SJSA1 (cell line): ENCODE measurements at regions not wholly inside any gene's neighbourhood (a gene's known extent, or its start where the extent isn't known, plus 50 kb on each side); places are given as distances from the start of the nearest gene placed in this dataset.

ENCODE experiments used
- DNase-seq, 2 experiments: peaks; one replicate each; pipeline ENCODE4 v3.0.0-alpha.2; 2015 to 2020; ENCODE audit warnings: low spot score in 2 of 2, low read depth in 1 of 2
- H3K27ac ChIP-seq: fragments of 250-450 bp; sonication (Bioruptor Pico); 2 replicates; pipeline ENCODE4 v1.5.1; 2020; ENCODE audit warnings: mild to moderate bottlenecking, moderate library complexity
- H3K27me3 ChIP-seq: fragments of 250-450 bp; sonication (Bioruptor Pico); replicated peaks from 2 replicates; pipeline ENCODE4 v1.5.1; 2020; ENCODE audit warnings: mild to moderate bottlenecking, moderate library complexity
- H3K36me3 ChIP-seq: fragments of 250-450 bp; sonication (Bioruptor Pico); 2 replicates; pipeline ENCODE4 v1.5.1; 2020; ENCODE audit warnings: mild to moderate bottlenecking
- H3K4me1 ChIP-seq: fragments of 250-450 bp; sonication (Bioruptor Pico); replicated peaks from 2 replicates; pipeline ENCODE4 v1.6.1; 2021; ENCODE audit warnings: mild to moderate bottlenecking
- H3K4me3 ChIP-seq: fragments of 250-450 bp; sonication (Bioruptor Pico); 2 replicates; pipeline ENCODE4 v1.5.1; 2020; ENCODE audit warnings: mild to moderate bottlenecking
- H3K9me3 ChIP-seq: fragments of 250-450 bp; sonication (Bioruptor Pico); replicated peaks from 2 replicates; pipeline ENCODE4 v1.5.1; 2020; ENCODE audit warnings: mild to moderate bottlenecking

GRCh38 chr6:153720732-153721131, 318.3 kb upstream of the OPRM1 start:
- Histone ChIP-seq H3K27me3 (no peaks in the 10 kb centered on the region), H3K4me1 (no peaks in the 10 kb centered on the region)

GRCh38 chr6:153705429-153705828, 333.6 kb upstream of the OPRM1 start:
- no peak overlapping the region for H3K27ac ChIP-seq

More at GRCh38 chr6:153720732-153721131, 318.3 kb upstream of the OPRM1 start:
- no peak overlapping the region for H3K4me3 ChIP-seq
- H3K9me3 ChIP-seq: no peaks in the 10 kb centered on the region
- no peaks in the 10 kb centered on the region for H3K36me3 ChIP-seq
- no peak for DNase-seq
- H3K27ac ChIP-seq: no peak overlapping the region

DNA sequence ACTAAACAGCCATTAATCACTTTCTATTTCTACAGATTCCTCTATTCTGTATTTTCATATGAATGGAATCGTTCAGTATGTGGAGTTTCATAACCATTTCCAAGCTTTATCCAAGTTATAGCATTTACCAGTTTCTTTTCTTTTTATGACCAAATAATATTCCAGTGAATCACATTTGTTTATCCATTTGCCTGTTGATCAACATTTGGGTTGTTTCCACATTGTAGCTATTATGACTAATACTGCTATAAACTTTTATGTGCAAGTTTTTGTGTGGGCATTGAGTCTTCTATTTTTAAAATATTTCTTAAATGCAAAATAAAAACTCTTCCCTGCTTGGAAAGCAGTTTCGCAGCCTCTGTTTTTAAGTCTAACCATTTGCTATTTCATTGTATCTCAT, 336.4 kb upstream of the OPRM1 start:
- DNase-seq: no peak

More at GRCh38 chr6:153705429-153705828, 333.6 kb upstream of the OPRM1 start:
- Histone ChIP-seq H3K27me3 (no peaks in the 10 kb centered on the region), H3K4me3 (no peak overlapping the region), H3K4me1 (no peaks in the 10 kb centered on the region), H3K36me3 (no peaks in the 10 kb centered on the region), H3K9me3 (0 out of 2 replicates have a peak, but pooled peaks cover 3% of the 10 kb centered on the region)
- DNase-seq: no peak

GRCh38 chr6:153698637-153699036, 340.4 kb upstream of the OPRM1 start:
- Histone ChIP-seq H3K4me1 (no peaks in the 10 kb centered on the region), H3K9me3 (no peaks in the 10 kb centered on the region), H3K4me3 (no peak overlapping the region), H3K27me3 (0 out of 2 replicates have a peak, but pooled peaks cover 3% of the 10 kb centered on the region), H3K27ac (no peak overlapping the region), H3K36me3 (no peaks in the 10 kb centered on the region)
- no peak for DNase-seq

More for the DNA sequence above, 336.4 kb upstream of the OPRM1 start:
- Histone ChIP-seq H3K9me3 (0 out of 2 replicates have a peak, but pooled peaks cover 3% of the 10 kb centered on the region), H3K4me1 (no peaks in the 10 kb centered on the region), H3K27ac (no peak overlapping the region), H3K4me3 (no peak overlapping the region), H3K36me3 (no peaks in the 10 kb centered on the region), H3K27me3 (no peaks in the 10 kb centered on the region)

DNA sequence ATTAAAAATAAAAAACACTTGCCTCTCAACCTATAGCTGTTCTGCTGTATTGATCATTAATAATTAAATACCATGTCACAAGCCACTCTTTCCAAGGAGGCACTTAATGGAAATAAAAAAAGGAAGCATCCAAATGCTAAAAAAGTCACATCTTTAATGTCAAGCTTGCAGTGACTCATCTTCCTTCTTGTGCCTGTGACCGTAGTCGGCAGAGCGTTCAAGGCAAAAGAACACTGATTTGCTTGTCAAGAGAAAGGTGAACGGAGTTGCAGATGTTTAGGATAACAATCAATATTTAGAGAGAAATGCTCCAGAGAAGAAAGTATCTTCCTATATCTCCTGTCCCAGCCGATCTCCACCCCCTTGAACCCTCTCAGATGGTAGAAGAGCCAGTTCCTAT, 341.0 kb upstream of the OPRM1 start:
- Histone ChIP-seq H3K27me3 (0 out of 2 replicates have a peak, but pooled peaks cover 3% of the 10 kb centered on the region), H3K36me3 (no peaks in the 10 kb centered on the region), H3K4me3 (no peak overlapping the region), H3K9me3 (no peaks in the 10 kb centered on the region), H3K4me1 (no peaks in the 10 kb centered on the region), H3K27ac (no peak overlapping the region)
- no peak for DNase-seq

DNA sequence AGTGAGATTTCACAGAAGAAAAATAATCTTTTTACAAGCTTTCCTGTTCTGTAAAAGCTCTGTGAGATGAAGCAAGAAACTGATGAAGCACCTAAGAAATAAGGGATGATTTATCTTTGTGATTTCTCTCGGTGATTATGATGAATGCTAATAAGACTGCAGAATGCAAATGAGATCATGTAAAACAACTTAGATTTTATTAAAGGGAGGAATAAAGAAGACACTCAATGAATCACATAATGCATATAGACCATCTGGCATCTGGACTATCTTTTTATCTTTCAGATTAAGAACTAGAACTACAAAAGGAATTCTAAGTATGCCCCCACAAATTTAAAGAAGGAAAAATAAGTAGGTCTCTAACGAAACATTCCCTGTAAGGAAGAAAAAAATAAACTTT, 361.5 kb upstream of the OPRM1 start:
- Histone ChIP-seq H3K27ac (no peak overlapping the region), H3K4me3 (no peak overlapping the region), H3K36me3 (no peaks in the 10 kb centered on the region), H3K4me1 (no peaks in the 10 kb centered on the region), H3K27me3 (no peaks in the 10 kb centered on the region), H3K9me3 (no peaks in the 10 kb centered on the region)
- DNase-seq: no peak

- Histone ChIP-seq H3K4me1 (no peaks in the 10 kb centered on the region), H3K4me3 (no peak overlapping the region), H3K27ac (no peak overlapping the region), H3K9me3 (no peaks in the 10 kb centered on the region), H3K27me3 (no peaks in the 10 kb centered on the region), H3K36me3 (no peaks in the 10 kb centered on the region)
- DNase-seq: no peak
These were observed 365.3 kb upstream of the OPRM1 start for GRCh38 chr6:153673750-153674149.

- Histone ChIP-seq H3K36me3 (no peaks in the 10 kb centered on the region), H3K4me3 (no peak overlapping the region), H3K27ac (no peak overlapping the region), H3K27me3 (no peaks in the 10 kb centered on the region), H3K4me1 (no peaks in the 10 kb centered on the region), H3K9me3 (no peaks in the 10 kb centered on the region)
- DNase-seq: no peak
These were observed 365.8 kb upstream of the OPRM1 start for GRCh38 chr6:153673225-153673624.

- Histone ChIP-seq H3K27ac (no peak overlapping the region), H3K4me1 (no peaks in the 10 kb centered on the region), H3K4me3 (no peak overlapping the region), H3K27me3 (no peaks in the 10 kb centered on the region), H3K36me3 (no peaks in the 10 kb centered on the region), H3K9me3 (no peaks in the 10 kb centered on the region)
- DNase-seq: no peak
These were observed 368.5 kb upstream of the OPRM1 start for GRCh38 chr6:153670403-153671026.

DNA sequence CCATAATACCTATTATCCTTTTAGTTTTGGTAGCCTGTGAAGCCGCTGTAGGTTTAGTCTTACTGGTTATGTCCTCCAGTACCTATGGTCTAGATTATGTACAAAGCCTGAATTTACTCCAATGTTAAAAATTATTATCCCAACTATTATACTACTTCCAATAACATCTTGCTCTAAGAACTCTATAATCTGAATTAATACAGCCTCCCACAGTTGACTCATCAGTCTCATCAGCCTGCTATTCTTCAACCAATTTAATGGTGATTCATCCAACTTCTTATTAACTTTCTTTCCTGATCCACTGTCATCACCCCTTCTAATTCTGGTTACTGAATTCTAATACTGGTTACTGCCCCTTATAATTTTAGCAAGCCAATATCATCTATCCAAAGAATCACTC, 370.3 kb upstream of the OPRM1 start:
- H3K4me3 ChIP-seq: no peak overlapping the region
- H3K4me1 ChIP-seq: no peaks in the 10 kb centered on the region
- no peaks in the 10 kb centered on the region for H3K9me3 ChIP-seq
- DNase-seq: no peak
- no peaks in the 10 kb centered on the region for H3K36me3 ChIP-seq
- no peaks in the 10 kb centered on the region for H3K27me3 ChIP-seq
- H3K27ac ChIP-seq: no peak overlapping the region

DNA sequence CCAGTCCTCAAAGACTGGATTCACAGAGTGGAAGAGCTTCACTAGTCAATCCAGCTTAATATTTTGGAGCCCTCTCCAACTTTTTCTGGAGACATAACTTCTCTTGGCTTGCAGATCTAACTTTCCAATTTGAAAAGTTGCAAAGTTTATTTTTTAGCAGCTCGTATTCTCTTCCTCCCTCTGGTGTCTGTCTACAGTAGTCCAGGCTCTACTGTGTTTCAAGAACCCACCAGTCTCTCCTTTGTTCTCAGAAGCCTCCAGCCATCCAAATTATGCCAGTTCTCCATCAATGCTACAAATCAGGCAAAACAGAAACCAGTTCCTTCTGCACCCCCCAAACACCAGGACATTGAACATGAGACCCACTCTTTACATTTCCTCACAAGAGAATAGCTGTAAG, 376.1 kb upstream of the OPRM1 start:
- no peak for DNase-seq
- H3K4me1 ChIP-seq: no peaks in the 10 kb centered on the region
- H3K4me3 ChIP-seq: no peak overlapping the region

GRCh38 chr6:153645326-153645725, 393.7 kb upstream of the OPRM1 start:
- Histone ChIP-seq H3K36me3 (no peaks in the 10 kb centered on the region), H3K27me3 (no peaks in the 10 kb centered on the region), H3K4me3 (no peak overlapping the region), H3K4me1 (no peaks in the 10 kb centered on the region), H3K27ac (no peak overlapping the region), H3K9me3 (no peaks in the 10 kb centered on the region)
- no peak for DNase-seq

More for the DNA sequence above, 376.1 kb upstream of the OPRM1 start:
- Histone ChIP-seq H3K27me3 (no peaks in the 10 kb centered on the region), H3K27ac (no peak overlapping the region), H3K9me3 (no peaks in the 10 kb centered on the region), H3K36me3 (no peaks in the 10 kb centered on the region)

- H3K27ac ChIP-seq: no peak overlapping the region
These were observed 395.0 kb upstream of the OPRM1 start for GRCh38 chr6:153644000-153644399.

DNA sequence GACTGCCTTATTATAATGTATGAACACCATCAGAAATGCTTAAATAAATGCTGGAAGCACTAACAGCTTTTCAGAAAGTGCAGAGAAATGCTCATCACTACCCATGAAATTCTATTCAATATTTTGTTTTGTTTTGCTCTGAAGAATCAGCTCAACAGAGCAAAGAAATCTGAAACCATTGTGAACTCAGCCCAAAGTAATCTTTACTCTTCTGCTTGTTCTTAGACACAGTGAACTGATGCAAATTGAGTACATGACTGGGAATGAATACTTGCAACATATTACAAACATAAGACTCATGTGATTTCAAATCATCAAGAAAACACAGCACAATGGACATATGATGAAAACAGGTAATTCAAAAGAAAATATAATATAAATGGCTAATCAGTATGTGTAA, 404.6 kb upstream of the OPRM1 start:
- H3K4me3 ChIP-seq: no peak overlapping the region
- no peaks in the 10 kb centered on the region for H3K9me3 ChIP-seq
- no peak for DNase-seq
- H3K27ac ChIP-seq: no peak overlapping the region
- no peaks in the 10 kb centered on the region for H3K27me3 ChIP-seq
- H3K4me1 ChIP-seq: no peaks in the 10 kb centered on the region
- H3K36me3 ChIP-seq: no peaks in the 10 kb centered on the region

More at GRCh38 chr6:153644000-153644399, 395.0 kb upstream of the OPRM1 start:
- no peak for DNase-seq
- H3K9me3 ChIP-seq: no peaks in the 10 kb centered on the region
- H3K4me1 ChIP-seq: no peaks in the 10 kb centered on the region
- H3K4me3 ChIP-seq: no peak overlapping the region
- H3K36me3 ChIP-seq: no peaks in the 10 kb centered on the region
- no peaks in the 10 kb centered on the region for H3K27me3 ChIP-seq

DNA sequence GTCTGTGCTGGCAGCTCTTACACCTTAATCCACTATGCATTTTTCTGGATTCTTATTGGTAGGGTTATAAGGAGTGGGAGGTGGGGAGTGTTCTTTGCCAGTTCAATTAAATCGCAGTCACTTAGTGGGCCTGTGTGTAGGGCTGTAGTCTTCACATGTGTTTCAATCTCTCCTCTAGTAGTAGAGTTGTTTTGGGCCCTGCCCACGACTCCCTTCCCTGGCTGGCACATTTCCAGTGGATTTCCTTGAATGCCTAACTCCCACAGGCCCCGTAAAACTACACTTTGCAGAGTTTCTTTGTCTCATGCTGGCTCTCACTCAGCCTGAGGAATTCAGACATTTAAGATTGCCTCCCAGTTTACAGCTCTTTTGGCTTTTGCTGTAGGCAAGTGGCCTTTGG, 414.0 kb upstream of the OPRM1 start:
- H3K4me1 ChIP-seq: no peaks in the 10 kb centered on the region
- no peak overlapping the region for H3K27ac ChIP-seq
- no peak overlapping the region for H3K4me3 ChIP-seq
- H3K27me3 ChIP-seq: no peaks in the 10 kb centered on the region
- no peaks in the 10 kb centered on the region for H3K36me3 ChIP-seq
- H3K9me3 ChIP-seq: no peaks in the 10 kb centered on the region
- DNase-seq: peak in 1 of 2 experiments; percentile 1
